ENCODE measurements at regions not wholly inside any gene's neighbourhood (a gene's known extent, or its start where the extent isn't known, plus 50 kb on each side); places are given as distances from the start of the nearest gene placed in this dataset.

DNA sequence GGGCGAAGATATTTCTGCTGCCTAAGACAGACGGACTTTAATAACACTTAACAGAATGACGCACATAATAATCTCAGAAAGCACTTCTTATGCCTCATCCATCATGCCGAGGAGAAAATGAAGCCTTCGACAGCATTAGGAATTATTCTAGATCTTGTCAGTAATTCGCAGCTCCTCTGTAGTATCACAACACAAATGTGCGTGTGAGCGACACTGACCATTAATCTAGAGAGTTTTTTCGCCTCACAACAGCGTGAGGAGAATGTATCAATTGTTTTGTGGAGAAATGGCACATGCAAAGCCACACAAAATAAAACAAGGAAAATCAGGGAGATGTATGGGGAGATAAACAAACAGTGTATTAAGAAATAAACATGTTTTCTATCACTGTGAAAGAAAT is 410.2 kb upstream of the PSMD7 start:
- TF ChIP-seq ISL1 (CRISPR knock-in tag; IDR thresholded peaks at IDR 0.05) (no peak), RARB (CRISPR knock-in tag; IDR thresholded peaks at IDR 0.05) (no peak), SNAI2 (CRISPR knock-in tag; IDR thresholded peaks at IDR 0.05) (no peak), ZC3H10 (CRISPR knock-in tag; IDR thresholded peaks at IDR 0.05) (no peak), TCF4 (CRISPR knock-in tag; IDR thresholded peaks at IDR 0.05; ENCODE audit: borderline replicate concordance) (no peak)
- TF ChIP-seq, protein P1, sequence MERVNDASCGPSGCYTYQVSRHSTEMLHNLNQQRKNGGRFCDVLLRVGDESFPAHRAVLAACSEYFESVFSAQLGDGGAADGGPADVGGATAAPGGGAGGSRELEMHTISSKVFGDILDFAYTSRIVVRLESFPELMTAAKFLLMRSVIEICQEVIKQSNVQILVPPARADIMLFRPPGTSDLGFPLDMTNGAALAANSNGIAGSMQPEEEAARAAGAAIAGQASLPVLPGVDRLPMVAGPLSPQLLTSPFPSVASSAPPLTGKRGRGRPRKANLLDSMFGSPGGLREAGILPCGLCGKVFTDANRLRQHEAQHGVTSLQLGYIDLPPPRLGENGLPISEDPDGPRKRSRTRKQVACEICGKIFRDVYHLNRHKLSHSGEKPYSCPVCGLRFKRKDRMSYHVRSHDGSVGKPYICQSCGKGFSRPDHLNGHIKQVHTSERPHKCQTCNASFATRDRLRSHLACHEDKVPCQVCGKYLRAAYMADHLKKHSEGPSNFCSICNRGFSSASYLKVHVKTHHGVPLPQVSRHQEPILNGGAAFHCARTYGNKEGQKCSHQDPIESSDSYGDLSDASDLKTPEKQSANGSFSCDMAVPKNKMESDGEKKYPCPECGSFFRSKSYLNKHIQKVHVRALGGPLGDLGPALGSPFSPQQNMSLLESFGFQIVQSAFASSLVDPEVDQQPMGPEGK (CRISPR knock-in tag; IDR thresholded peaks at IDR 0.05; ENCODE audit: borderline replicate concordance), result no peak

Measured in SK-N-SH treated with all-trans-retinoic acid at 6 μM for 48 hours (cell line).